ENCODE measurements at regions not wholly inside any gene's neighbourhood (a gene's known extent, or its start where the extent isn't known, plus 50 kb on each side); places are given as distances from the start of the nearest gene placed in this dataset.
"Not testable (repeated sequence)": the region's sequence is repeated elsewhere in the genome, so short reads cannot be mapped to it uniquely, and the experiment has no call there.

- TF ChIP-seq POLR2A (IDR thresholded peaks at IDR 0.05) (no peak), EP300 (IDR thresholded peaks at IDR 0.05) (no peak), CTCF (IDR thresholded peaks at IDR 0.05) (no peak)
- Histone ChIP-seq H3K27me3 (no peaks in the 10 kb centered on the region), H3K9me3 (no peaks in the 10 kb centered on the region), H3K4me1 (ENCODE audit: insufficient read depth) (no peaks in the 10 kb centered on the region), H3K27ac (no peak overlapping the region), H3K36me3 (no peaks in the 10 kb centered on the region), H3K4me3 (no peak overlapping the region)
- WGBS, 3 donors: 55 to 81% (median 65%) methylated on average over 4 of the region's 4 CpGs
- no peak for DNase-seq
- intact Hi-C loops (cut with DNase I): no loop called here
Observed at GRCh38 chrX:93468075-93468474, 205.3 kb downstream of the NAP1L3 start.

- WGBS, 3 donors: 64 to 67% (median 65%) methylated on average over 1 of the region's 1 CpG
- TF ChIP-seq POLR2A (IDR thresholded peaks at IDR 0.05) (no peak), CTCF (IDR thresholded peaks at IDR 0.05) (no peak), EP300 (IDR thresholded peaks at IDR 0.05) (no peak)
Observed at GRCh38 chrX:93466383-93466782, 207.0 kb downstream of the NAP1L3 start.

GRCh38 chrX:93461060-93461459 is 212.3 kb downstream of the NAP1L3 start:
- Histone ChIP-seq H3K4me3 (no peak overlapping the region), H3K27ac (no peak overlapping the region), H3K36me3 (no peaks in the 10 kb centered on the region), H3K9me3 (no peaks in the 10 kb centered on the region), H3K27me3 (no peaks in the 10 kb centered on the region), H3K4me1 (ENCODE audit: insufficient read depth) (no peaks in the 10 kb centered on the region)
- DNase-seq: no peak
- intact Hi-C loops (cut with DNase I): no loop called here
- WGBS, 3 donors: 51 to 83% (median 59%) methylated on average over 3 of the region's 3 CpGs
- no peak for TF ChIP-seq CTCF (IDR thresholded peaks at IDR 0.05)
- TF ChIP-seq POLR2A (IDR thresholded peaks at IDR 0.05): no peak
- no peak for TF ChIP-seq EP300 (IDR thresholded peaks at IDR 0.05)

More at GRCh38 chrX:93466383-93466782, 207.0 kb downstream of the NAP1L3 start:
- Histone ChIP-seq H3K9me3 (no peaks in the 10 kb centered on the region), H3K4me3 (no peak overlapping the region), H3K36me3 (no peaks in the 10 kb centered on the region), H3K4me1 (ENCODE audit: insufficient read depth) (no peaks in the 10 kb centered on the region), H3K27ac (no peak overlapping the region), H3K27me3 (no peaks in the 10 kb centered on the region)
- no peak for DNase-seq
- intact Hi-C loops (cut with DNase I): no loop called here

GRCh38 chrX:93454509-93454908 is 218.9 kb downstream of the NAP1L3 start:
- intact Hi-C loops (cut with DNase I): no loop called here
- no peaks in the 10 kb centered on the region for H3K27me3 ChIP-seq
- 63 to 74% (median 63%) methylated on average over 1 of the region's 1 CpG for WGBS, 3 donors

GRCh38 chrX:93434721-93435120 is 238.7 kb downstream of the NAP1L3 start:
- H3K4me1 ChIP-seq (ENCODE audit: insufficient read depth); H3K27ac ChIP-seq; intact Hi-C loops (cut with DNase I); DNase-seq; H3K4me3 ChIP-seq; H3K36me3 ChIP-seq; H3K9me3 ChIP-seq; H3K27me3 ChIP-seq: not testable (repeated sequence)
- 89 to 94% (median 93%) methylated on average over 6 of the region's 6 CpGs for WGBS, 3 donors

More at GRCh38 chrX:93454509-93454908, 218.9 kb downstream of the NAP1L3 start:
- Histone ChIP-seq H3K4me3 (no peak overlapping the region), H3K4me1 (ENCODE audit: insufficient read depth) (no peaks in the 10 kb centered on the region), H3K27ac (no peak overlapping the region), H3K36me3 (no peaks in the 10 kb centered on the region), H3K9me3 (no peaks in the 10 kb centered on the region)
- no peak for TF ChIP-seq POLR2A (IDR thresholded peaks at IDR 0.05)
- no peak for TF ChIP-seq EP300 (IDR thresholded peaks at IDR 0.05)
- TF ChIP-seq CTCF (IDR thresholded peaks at IDR 0.05): no peak
- no peak for DNase-seq

Data from ovary (tissue), 7 donors.